GM21737 (cell line): ENCODE measurements at regions not wholly inside any gene's neighbourhood (a gene's known extent, or its start where the extent isn't known, plus 50 kb on each side); places are given as distances from the start of the nearest gene placed in this dataset.

Experiments
- ATAC-seq: cut with Tn5 transposase; IDR thresholded peaks from one replicate; pipeline ENCODE4 v1.9.1; 2021; ENCODE audit warnings: mild to moderate bottlenecking, moderate library complexity; ENCODE audit not compliant: unreplicated experiment

DNA sequence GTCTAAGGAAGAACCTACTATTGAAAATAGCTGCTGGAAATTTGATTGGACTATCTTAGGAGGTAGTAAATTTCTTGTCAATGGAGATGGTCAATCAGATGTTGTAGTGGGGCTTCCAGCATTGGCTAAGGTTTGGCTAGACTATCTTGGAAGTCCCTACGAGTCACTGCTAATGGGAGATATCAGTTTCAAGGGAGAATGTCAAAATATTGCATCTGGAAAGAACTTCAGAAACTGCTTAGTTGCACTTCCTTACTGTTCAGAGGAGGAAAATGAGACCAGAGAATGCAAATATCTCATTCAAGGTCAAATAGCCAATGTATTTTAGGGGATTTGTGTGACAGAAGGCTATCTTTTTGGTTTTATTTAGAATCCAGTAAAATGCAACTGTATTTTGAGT lies 53.5 kb upstream of the CCN2 start:
- ATAC-seq, result no peak

GRCh38 chr6:132003516-132004178 lies 52.5 kb upstream of the CCN2 start:
- ATAC-seq, result no peak
